Breast epithelium (tissue), 3 donors: ENCODE measurements at regions not wholly inside any gene's neighbourhood (a gene's known extent, or its start where the extent isn't known, plus 50 kb on each side); places are given as distances from the start of the nearest gene placed in this dataset.

Experiments used
- POLR2A ChIP-seq: fragments of 450-650 bp; IDR thresholded peaks from one replicate; pipeline ENCODE4 v1.6.1; 2016; ENCODE audit warnings: antibody characterized with exemption, mild to moderate bottlenecking, moderate library complexity
- POLR2AphosphoS5 ChIP-seq, 3 donors: sonication (generic); formaldehyde crosslinking; IDR thresholded peaks; one replicate each; pipeline ENCODE4 v1.6.1; 2017; ENCODE audit warnings: antibody characterized with exemption in 3 of 3
- TF ChIP-seq, protein P1 (sequence below), 3 donors: fragments of 450-650 bp; IDR thresholded peaks; one replicate each; pipeline ENCODE4 v1.5.1; 2016 to 2017; ENCODE audit warnings: antibody characterized with exemption in 3 of 3, mild to moderate bottlenecking in 3 of 3, moderate library complexity in 3 of 3

DNA sequence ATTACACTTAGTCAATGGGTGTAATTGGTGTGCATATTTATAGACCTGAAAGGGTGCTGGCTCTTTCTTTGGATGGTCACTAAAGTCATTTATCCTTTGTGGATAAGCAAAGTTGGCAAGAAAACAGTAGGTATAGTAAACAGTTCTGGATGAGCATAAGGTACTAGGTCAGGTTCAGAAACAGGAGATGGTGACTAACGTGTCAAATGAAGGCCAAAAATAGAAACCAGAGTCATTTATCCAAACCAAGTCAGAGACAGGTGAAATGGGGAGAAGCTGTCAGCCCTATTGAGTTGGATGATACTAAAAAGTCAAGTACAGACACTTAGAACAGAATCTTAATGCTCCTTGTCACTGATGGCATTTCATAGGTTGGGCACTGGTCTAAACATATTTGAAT, 313.1 kb downstream of the KLHL13 start:
- TF ChIP-seq POLR2AphosphoS5 (IDR thresholded peaks at IDR 0.05) (no peak), POLR2A (no peak)
- TF ChIP-seq, protein P1, sequence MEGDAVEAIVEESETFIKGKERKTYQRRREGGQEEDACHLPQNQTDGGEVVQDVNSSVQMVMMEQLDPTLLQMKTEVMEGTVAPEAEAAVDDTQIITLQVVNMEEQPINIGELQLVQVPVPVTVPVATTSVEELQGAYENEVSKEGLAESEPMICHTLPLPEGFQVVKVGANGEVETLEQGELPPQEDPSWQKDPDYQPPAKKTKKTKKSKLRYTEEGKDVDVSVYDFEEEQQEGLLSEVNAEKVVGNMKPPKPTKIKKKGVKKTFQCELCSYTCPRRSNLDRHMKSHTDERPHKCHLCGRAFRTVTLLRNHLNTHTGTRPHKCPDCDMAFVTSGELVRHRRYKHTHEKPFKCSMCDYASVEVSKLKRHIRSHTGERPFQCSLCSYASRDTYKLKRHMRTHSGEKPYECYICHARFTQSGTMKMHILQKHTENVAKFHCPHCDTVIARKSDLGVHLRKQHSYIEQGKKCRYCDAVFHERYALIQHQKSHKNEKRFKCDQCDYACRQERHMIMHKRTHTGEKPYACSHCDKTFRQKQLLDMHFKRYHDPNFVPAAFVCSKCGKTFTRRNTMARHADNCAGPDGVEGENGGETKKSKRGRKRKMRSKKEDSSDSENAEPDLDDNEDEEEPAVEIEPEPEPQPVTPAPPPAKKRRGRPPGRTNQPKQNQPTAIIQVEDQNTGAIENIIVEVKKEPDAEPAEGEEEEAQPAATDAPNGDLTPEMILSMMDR (IDR thresholded peaks at IDR 0.05), result no peak
